Activated CD8-positive, alpha-beta memory T cell treated with anti-CD3 and anti-CD28 coated beads, Interleukin-2, amount 50 U/mL, for 24 hours (primary cell): ENCODE measurements at regions not wholly inside any gene's neighbourhood (a gene's known extent, or its start where the extent isn't known, plus 50 kb on each side); places are given as distances from the start of the nearest gene placed in this dataset.

Experiments used
- DNase-seq: peaks from one replicate; pipeline ENCODE4 v3.0.0-alpha.2; 2020; ENCODE audit errors: extremely low read depth

GRCh38 chr21:25029580-25029979, 577.7 kb downstream of the MRPL39 start:
- DNase-seq, result no peak

GRCh38 chr21:25025596-25025995, 581.7 kb downstream of the MRPL39 start:
- no peak for DNase-seq

- DNase-seq, result no peak
These were observed 582.6 kb downstream of the MRPL39 start for GRCh38 chr21:25024639-25025038.

GRCh38 chr21:25005388-25005787, 601.9 kb downstream of the MRPL39 start:
- DNase-seq, result no peak

GRCh38 chr21:25002676-25003075, 604.6 kb downstream of the MRPL39 start:
- DNase-seq, result no peak

GRCh38 chr21:24995216-24995615, 612.1 kb downstream of the MRPL39 start:
- DNase-seq, result no peak

GRCh38 chr21:24994717-24995116, 612.6 kb downstream of the MRPL39 start:
- no peak for DNase-seq

- DNase-seq, result no peak
These were observed 617.8 kb downstream of the MRPL39 start for GRCh38 chr21:24989516-24989915.

GRCh38 chr21:24988941-24989340, 618.3 kb downstream of the MRPL39 start:
- DNase-seq, result no peak

GRCh38 chr21:24976238-24976637, 631.0 kb downstream of the MRPL39 start:
- DNase-seq, result no peak

- no peak for DNase-seq
These were observed 638.2 kb downstream of the MRPL39 start for GRCh38 chr21:24969068-24969467.

GRCh38 chr21:24955275-24955961, 651.9 kb downstream of the MRPL39 start:
- DNase-seq, result no peak

- DNase-seq, result no peak
These were observed 659.1 kb downstream of the MRPL39 start for GRCh38 chr21:24948186-24948585.

GRCh38 chr21:24945910-24946309, 661.4 kb downstream of the MRPL39 start:
- no peak for DNase-seq

GRCh38 chr21:24941316-24942185, 665.7 kb downstream of the MRPL39 start:
- DNase-seq, result no peak

- DNase-seq, result no peak
These were observed 668.0 kb downstream of the MRPL39 start for GRCh38 chr21:24939291-24939690.

- DNase-seq, result no peak
These were observed 668.7 kb downstream of the MRPL39 start for GRCh38 chr21:24938573-24938972.

- no peak for DNase-seq
These were observed 671.3 kb downstream of the MRPL39 start for GRCh38 chr21:24935991-24936390.

- no peak for DNase-seq
These were observed 696.7 kb downstream of the MRPL39 start for GRCh38 chr21:24910591-24910990.

GRCh38 chr21:24903994-24904635, 703.2 kb downstream of the MRPL39 start:
- no peak for DNase-seq

GRCh38 chr21:24899138-24899537, 708.1 kb downstream of the MRPL39 start:
- DNase-seq, result no peak

- DNase-seq, result no peak
These were observed 709.4 kb downstream of the MRPL39 start for GRCh38 chr21:24897883-24898282.

GRCh38 chr21:24896735-24897124, 710.6 kb downstream of the MRPL39 start:
- DNase-seq, result no peak
